GM12873 (cell line): ENCODE measurements at regions not wholly inside any gene's neighbourhood (a gene's known extent, or its start where the extent isn't known, plus 50 kb on each side); places are given as distances from the start of the nearest gene placed in this dataset.

Experiments used
- CTCF ChIP-seq: IDR thresholded peaks from 2 replicates; pipeline ENCODE4 v1.5.1; 2012; ENCODE audit warnings: low read depth, mild to moderate bottlenecking, moderate library complexity, low read length, control low read depth; ENCODE audit not compliant: insufficient read depth; ENCODE audit errors: missing control alignments

DNA sequence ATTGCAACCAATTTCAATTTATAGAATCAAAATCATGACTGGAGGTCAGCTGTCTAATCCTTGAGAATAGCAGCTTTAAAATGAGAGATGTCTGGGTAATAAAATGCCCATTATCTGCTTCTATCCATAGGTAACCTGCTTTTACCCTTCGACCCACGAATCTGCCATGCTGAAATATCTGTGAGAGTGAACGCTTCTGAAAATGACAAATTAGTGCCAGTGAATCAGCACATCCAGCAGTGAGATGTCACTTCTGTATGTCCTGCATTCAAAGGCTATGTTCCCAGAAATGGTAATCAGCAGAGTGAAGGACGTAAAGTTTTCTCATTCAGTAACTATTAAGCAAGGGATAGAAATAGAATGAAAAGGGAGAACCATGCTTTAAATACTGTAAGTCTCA lies 532.4 kb upstream of the ITGA1 start:
- no peak for TF ChIP-seq CTCF

DNA sequence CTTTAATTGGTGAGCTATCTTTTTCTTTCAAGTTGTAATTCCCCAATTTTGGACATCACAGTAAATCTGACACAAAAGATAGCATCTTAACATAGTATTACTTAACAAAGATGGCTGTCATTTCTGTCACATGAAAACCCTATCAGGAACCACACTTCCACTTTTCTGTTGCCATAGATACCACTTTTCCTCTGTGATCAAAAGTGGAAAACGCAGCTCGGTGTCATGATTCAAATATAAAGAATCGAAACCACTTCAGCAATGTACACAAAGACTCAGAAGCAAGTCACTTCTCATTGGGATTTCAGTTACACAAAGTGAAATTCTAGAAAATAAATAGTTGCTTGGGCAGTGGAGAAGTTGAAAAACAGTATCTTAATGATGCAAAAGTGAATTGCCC lies 524.9 kb upstream of the ITGA1 start:
- no peak for TF ChIP-seq CTCF

DNA sequence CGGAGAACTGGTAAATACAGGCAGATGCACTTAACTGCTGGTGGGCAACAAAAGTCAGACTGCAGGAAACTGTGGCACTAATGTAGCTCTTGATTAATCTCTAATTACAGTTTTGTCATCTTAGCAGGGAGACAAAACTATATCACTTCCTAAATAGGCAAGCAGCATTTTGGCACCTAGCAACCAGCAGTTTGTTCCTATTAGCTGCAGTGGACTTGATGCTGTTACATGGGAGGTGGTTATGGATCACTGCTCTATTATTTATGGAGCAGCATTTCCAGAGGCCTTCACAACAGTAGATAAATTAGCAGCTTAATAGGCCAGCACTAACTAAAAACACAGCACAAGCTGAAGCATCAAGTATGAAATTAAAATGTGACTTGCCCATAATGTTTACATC lies 518.3 kb upstream of the ITGA1 start:
- TF ChIP-seq CTCF, result no peak

DNA sequence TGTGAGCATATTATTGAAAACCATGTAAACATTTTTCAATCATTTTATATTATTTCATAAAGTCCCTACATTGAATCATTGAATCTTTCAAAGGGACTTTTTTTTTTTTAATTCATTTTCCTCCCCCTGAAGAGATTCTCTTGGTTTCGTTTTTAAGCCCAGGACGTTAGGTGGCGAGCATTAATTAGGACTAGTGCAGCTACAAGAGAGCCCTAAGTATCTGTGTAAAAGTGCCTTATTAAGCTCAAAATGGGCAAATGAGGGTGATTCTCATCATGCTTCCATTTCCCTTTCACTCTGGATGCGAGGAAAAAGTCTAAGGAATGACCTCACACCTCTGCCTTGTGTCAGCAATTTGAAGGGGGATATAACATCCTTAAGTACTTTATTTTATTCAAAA lies 517.9 kb upstream of the ITGA1 start:
- TF ChIP-seq CTCF, result no peak

GRCh38 chr5:52275639-52276038 lies 512.1 kb upstream of the ITGA1 start:
- no peak for TF ChIP-seq CTCF

- TF ChIP-seq CTCF, result no peak
These were observed 510.6 kb upstream of the ITGA1 start for GRCh38 chr5:52277101-52277500.

DNA sequence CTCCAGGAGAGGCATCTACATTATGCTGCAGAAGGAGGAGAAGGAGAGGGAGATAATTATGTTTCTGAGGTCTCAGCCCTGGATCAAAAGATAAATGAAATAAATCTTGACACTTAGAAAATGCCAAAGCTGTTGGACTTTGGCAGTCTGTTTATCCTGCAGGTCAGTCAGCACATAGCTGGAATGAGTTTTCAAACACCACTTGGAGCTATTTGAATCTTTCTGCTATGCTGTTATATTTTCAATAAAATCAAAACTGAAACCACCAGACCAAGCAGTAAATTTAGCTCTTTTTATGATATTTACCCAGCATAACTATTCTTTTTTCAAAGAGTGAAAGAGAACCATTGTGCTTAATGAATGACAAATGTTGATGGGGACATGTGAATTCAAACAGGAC lies 505.1 kb upstream of the ITGA1 start:
- TF ChIP-seq CTCF, result no peak

- no peak for TF ChIP-seq CTCF
These were observed 504.5 kb upstream of the ITGA1 start for GRCh38 chr5:52283221-52283620.
